HG02588 (cell line): ENCODE measurements at regions not wholly inside any gene's neighbourhood (a gene's known extent, or its start where the extent isn't known, plus 50 kb on each side); places are given as distances from the start of the nearest gene placed in this dataset.
"Not testable (repeated sequence)": the region's sequence is repeated elsewhere in the genome, so short reads cannot be mapped to it uniquely, and the experiment has no call there.

Experiments used
- ATAC-seq: cut with Tn5 transposase; IDR thresholded peaks from one replicate; pipeline ENCODE4 v1.9.1; 2021; ENCODE audit warnings: mild to moderate bottlenecking, moderate library complexity; ENCODE audit not compliant: unreplicated experiment

- no peak for ATAC-seq
Observed at GRCh38 chr10:34016576-34016975, 682.1 kb upstream of the NRP1 start.

GRCh38 chr10:34015700-34016099 lies 681.2 kb upstream of the NRP1 start:
- ATAC-seq: no peak

GRCh38 chr10:34013235-34013634 lies 678.8 kb upstream of the NRP1 start:
- no peak for ATAC-seq

- no peak for ATAC-seq
Observed at GRCh38 chr10:34010891-34011290, 676.4 kb upstream of the NRP1 start.

- ATAC-seq: not testable (repeated sequence)
Observed at GRCh38 chr10:34010228-34010627, 675.8 kb upstream of the NRP1 start.

GRCh38 chr10:34008656-34009055 lies 674.2 kb upstream of the NRP1 start:
- ATAC-seq: no peak

GRCh38 chr10:34006471-34006870 lies 672.0 kb upstream of the NRP1 start:
- no peak for ATAC-seq

- ATAC-seq: no peak
Observed at GRCh38 chr10:34003561-34003960, 669.1 kb upstream of the NRP1 start.

GRCh38 chr10:34002896-34003295 lies 668.4 kb upstream of the NRP1 start:
- no peak for ATAC-seq

- ATAC-seq: no peak
Observed at GRCh38 chr10:34001831-34002230, 667.4 kb upstream of the NRP1 start.

- no peak for ATAC-seq
Observed at GRCh38 chr10:34001087-34001580, 666.7 kb upstream of the NRP1 start.

GRCh38 chr10:33993917-33994316 lies 659.5 kb upstream of the NRP1 start:
- no peak for ATAC-seq

GRCh38 chr10:33991924-33992323 lies 657.5 kb upstream of the NRP1 start:
- ATAC-seq: no peak

- no peak for ATAC-seq
Observed at GRCh38 chr10:33986515-33986914, 652.0 kb upstream of the NRP1 start.

GRCh38 chr10:33986016-33986415 lies 651.5 kb upstream of the NRP1 start:
- no peak for ATAC-seq

GRCh38 chr10:33982995-33983394 lies 648.5 kb upstream of the NRP1 start:
- ATAC-seq: no peak

GRCh38 chr10:33981301-33981700 lies 646.8 kb upstream of the NRP1 start:
- ATAC-seq: no peak

- ATAC-seq: no peak
Observed at GRCh38 chr10:33979195-33979594, 644.7 kb upstream of the NRP1 start.

- ATAC-seq: no peak
Observed at GRCh38 chr10:33975481-33975880, 641.0 kb upstream of the NRP1 start.

GRCh38 chr10:33974976-33975478 lies 640.6 kb upstream of the NRP1 start:
- ATAC-seq: no peak

- no peak for ATAC-seq
Observed at GRCh38 chr10:33968983-33969382, 634.5 kb upstream of the NRP1 start.

- ATAC-seq: no peak
Observed at GRCh38 chr10:33967606-33968120, 633.2 kb upstream of the NRP1 start.

- ATAC-seq: no peak
Observed at GRCh38 chr10:33966946-33967345, 632.5 kb upstream of the NRP1 start.
